ENCODE measurements at regions not wholly inside any gene's neighbourhood (a gene's known extent, or its start where the extent isn't known, plus 50 kb on each side); places are given as distances from the start of the nearest gene placed in this dataset.

GRCh38 chr2:52931660-52932059 is 835.9 kb upstream of the CHAC2 start:
- DNase-seq: no peak

- no peak for DNase-seq
Measured at GRCh38 chr2:52929412-52929811, 838.2 kb upstream of the CHAC2 start.

GRCh38 chr2:52919673-52920072 is 847.9 kb upstream of the CHAC2 start:
- peak in 1 of 3 experiments; percentile 23 for DNase-seq

GRCh38 chr2:52918551-52918950 is 849.1 kb upstream of the CHAC2 start:
- no peak for DNase-seq

- peak in 1 of 3 experiments; percentile 10 for DNase-seq
Measured at GRCh38 chr2:52916981-52917380, 850.6 kb upstream of the CHAC2 start.

- DNase-seq: no peak
Measured at GRCh38 chr2:52904355-52904891, 863.2 kb upstream of the CHAC2 start.

- peak in 2 of 3 experiments; percentile 18 to 77 for DNase-seq
Measured at GRCh38 chr2:52897511-52898044, 870.0 kb upstream of the CHAC2 start.

GRCh38 chr2:52895726-52896340 is 871.8 kb upstream of the CHAC2 start:
- DNase-seq: no peak

- DNase-seq: no peak
Measured at GRCh38 chr2:52886556-52886955, 881.0 kb upstream of the CHAC2 start.

- DNase-seq: no peak
Measured at GRCh38 chr2:52884761-52885352, 882.7 kb upstream of the CHAC2 start.

- no peak for DNase-seq
Measured at GRCh38 chr2:52882974-52883373, 884.6 kb upstream of the CHAC2 start.

- DNase-seq: no peak
Measured at GRCh38 chr2:52881606-52882005, 886.0 kb upstream of the CHAC2 start.

GRCh38 chr2:52880872-52881271 is 886.7 kb upstream of the CHAC2 start:
- DNase-seq: no peak

- DNase-seq: no peak
Measured at GRCh38 chr2:52879561-52879960, 888.0 kb upstream of the CHAC2 start.

- DNase-seq: peak in 1 of 3 experiments; percentile 17
Measured at GRCh38 chr2:52877703-52878102, 889.9 kb upstream of the CHAC2 start.

- peak in 1 of 3 experiments; percentile 51 for DNase-seq
Measured at GRCh38 chr2:52874466-52875106, 893.0 kb upstream of the CHAC2 start.

GRCh38 chr2:52862801-52863200 is 904.8 kb upstream of the CHAC2 start:
- no peak for DNase-seq

GRCh38 chr2:52861596-52861995 is 906.0 kb upstream of the CHAC2 start:
- no peak for DNase-seq

GRCh38 chr2:52859065-52859464 is 908.5 kb upstream of the CHAC2 start:
- no peak for DNase-seq

- no peak for DNase-seq
Measured at GRCh38 chr2:52857722-52858121, 909.9 kb upstream of the CHAC2 start.

GRCh38 chr2:52852006-52852405 is 915.6 kb upstream of the CHAC2 start:
- no peak for DNase-seq

- DNase-seq: no peak
Measured at GRCh38 chr2:52844701-52845423, 922.7 kb upstream of the CHAC2 start.

GRCh38 chr2:52835909-52836308 is 931.7 kb upstream of the CHAC2 start:
- DNase-seq: no peak
